GM19455 (cell line): ENCODE measurements at regions not wholly inside any gene's neighbourhood (a gene's known extent, or its start where the extent isn't known, plus 50 kb on each side); places are given as distances from the start of the nearest gene placed in this dataset.

Experiments used
- ATAC-seq: cut with Tn5 transposase; IDR thresholded peaks from one replicate; pipeline ENCODE4 v1.9.1; 2021; ENCODE audit not compliant: unreplicated experiment

- ATAC-seq, result no peak
Observed at GRCh38 chr4:138698641-138699040, 316.9 kb upstream of the NOCT start.

GRCh38 chr4:138697851-138698250 is 317.7 kb upstream of the NOCT start:
- no peak for ATAC-seq

GRCh38 chr4:138696771-138697170 is 318.8 kb upstream of the NOCT start:
- ATAC-seq, result no peak

- no peak for ATAC-seq
Observed at GRCh38 chr4:138696058-138696457, 319.5 kb upstream of the NOCT start.

GRCh38 chr4:138693526-138693925 is 322.1 kb upstream of the NOCT start:
- ATAC-seq, result no peak

GRCh38 chr4:138692411-138692810 is 323.2 kb upstream of the NOCT start:
- no peak for ATAC-seq

GRCh38 chr4:138689593-138689992 is 326.0 kb upstream of the NOCT start:
- no peak for ATAC-seq

GRCh38 chr4:138689187-138689586 is 326.4 kb upstream of the NOCT start:
- ATAC-seq, result no peak

- ATAC-seq, result no peak
Observed at GRCh38 chr4:138688408-138689085, 327.0 kb upstream of the NOCT start.

- ATAC-seq, result no peak
Observed at GRCh38 chr4:138686106-138686835, 329.3 kb upstream of the NOCT start.

- ATAC-seq, result no peak
Observed at GRCh38 chr4:138685316-138685715, 330.3 kb upstream of the NOCT start.

- ATAC-seq, result peak; percentile 92
Observed at GRCh38 chr4:138680989-138681604, 334.5 kb upstream of the NOCT start.

- no peak for ATAC-seq
Observed at GRCh38 chr4:138680256-138680655, 335.3 kb upstream of the NOCT start.

- ATAC-seq, result no peak
Observed at GRCh38 chr4:138678985-138679746, 336.4 kb upstream of the NOCT start.

- ATAC-seq, result no peak
Observed at GRCh38 chr4:138677748-138678147, 337.8 kb upstream of the NOCT start.

GRCh38 chr4:138677212-138677611 is 338.4 kb upstream of the NOCT start:
- no peak for ATAC-seq

- ATAC-seq, result no peak
Observed at GRCh38 chr4:138675685-138676084, 339.9 kb upstream of the NOCT start.

- ATAC-seq, result no peak
Observed at GRCh38 chr4:138674209-138674608, 341.4 kb upstream of the NOCT start.

- no peak for ATAC-seq
Observed at GRCh38 chr4:138673053-138673452, 342.5 kb upstream of the NOCT start.

GRCh38 chr4:138672393-138672976 is 343.1 kb upstream of the NOCT start:
- ATAC-seq, result no peak

GRCh38 chr4:138671606-138672084 is 343.9 kb upstream of the NOCT start:
- ATAC-seq, result no peak
